GM20000 (cell line): ENCODE measurements at regions not wholly inside any gene's neighbourhood (a gene's known extent, or its start where the extent isn't known, plus 50 kb on each side); places are given as distances from the start of the nearest gene placed in this dataset.

Experiments used
- DNase-seq: peaks from one replicate; pipeline ENCODE4 v3.0.0; 2012; ENCODE audit warnings: low spot score
- TF ChIP-seq, protein P1 (sequence below): IDR thresholded peaks from 2 replicates; pipeline ENCODE4 v1.5.1; 2012; ENCODE audit warnings: mild to moderate bottlenecking, control low read depth; ENCODE audit errors: extremely low read depth, missing control alignments

DNA sequence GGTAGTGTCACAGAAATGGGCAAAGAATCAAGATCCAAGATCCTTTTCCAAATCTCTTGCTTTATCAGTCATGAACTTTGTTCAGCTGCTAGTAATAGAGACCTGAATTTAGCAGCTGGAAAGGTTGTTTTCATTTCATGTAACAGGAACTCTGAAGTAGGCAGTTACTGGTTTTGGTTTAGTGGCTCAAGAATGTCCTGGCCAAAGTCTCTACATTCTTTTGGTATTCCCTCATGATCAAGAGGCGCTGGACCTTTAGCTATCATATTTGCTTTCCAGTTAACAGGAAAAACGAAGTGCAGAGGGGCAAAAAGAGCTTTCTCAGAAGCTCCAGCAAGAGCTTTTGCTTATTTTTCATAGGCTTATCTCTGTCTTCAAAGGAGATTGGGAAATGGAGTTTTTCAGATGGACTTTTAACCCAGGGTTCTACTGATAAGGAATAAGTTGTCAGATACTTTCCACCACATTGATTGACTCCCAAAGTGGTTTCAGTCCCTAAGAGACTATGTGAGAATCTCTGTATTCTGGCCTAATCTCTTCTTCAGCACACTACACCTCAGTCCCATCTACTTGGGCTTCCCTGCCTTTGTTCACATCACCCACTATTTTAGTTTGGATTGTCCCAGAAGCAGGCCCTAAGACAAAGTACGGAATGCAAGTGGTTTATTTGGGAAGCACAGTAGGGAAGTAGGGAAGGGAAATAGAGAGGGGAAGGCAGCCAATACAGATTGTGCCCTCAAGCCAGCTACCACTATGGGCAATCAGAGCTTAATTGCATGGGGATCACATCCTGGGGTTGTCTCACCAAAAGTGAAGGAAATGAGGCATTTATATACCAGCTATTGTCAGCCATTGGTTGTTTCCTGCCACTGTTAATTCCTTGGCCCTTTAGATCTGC lies 359.3 kb downstream of the LRRC70 start:
- TF ChIP-seq, protein P1, sequence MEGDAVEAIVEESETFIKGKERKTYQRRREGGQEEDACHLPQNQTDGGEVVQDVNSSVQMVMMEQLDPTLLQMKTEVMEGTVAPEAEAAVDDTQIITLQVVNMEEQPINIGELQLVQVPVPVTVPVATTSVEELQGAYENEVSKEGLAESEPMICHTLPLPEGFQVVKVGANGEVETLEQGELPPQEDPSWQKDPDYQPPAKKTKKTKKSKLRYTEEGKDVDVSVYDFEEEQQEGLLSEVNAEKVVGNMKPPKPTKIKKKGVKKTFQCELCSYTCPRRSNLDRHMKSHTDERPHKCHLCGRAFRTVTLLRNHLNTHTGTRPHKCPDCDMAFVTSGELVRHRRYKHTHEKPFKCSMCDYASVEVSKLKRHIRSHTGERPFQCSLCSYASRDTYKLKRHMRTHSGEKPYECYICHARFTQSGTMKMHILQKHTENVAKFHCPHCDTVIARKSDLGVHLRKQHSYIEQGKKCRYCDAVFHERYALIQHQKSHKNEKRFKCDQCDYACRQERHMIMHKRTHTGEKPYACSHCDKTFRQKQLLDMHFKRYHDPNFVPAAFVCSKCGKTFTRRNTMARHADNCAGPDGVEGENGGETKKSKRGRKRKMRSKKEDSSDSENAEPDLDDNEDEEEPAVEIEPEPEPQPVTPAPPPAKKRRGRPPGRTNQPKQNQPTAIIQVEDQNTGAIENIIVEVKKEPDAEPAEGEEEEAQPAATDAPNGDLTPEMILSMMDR, result no peak
- no peak for DNase-seq

DNA sequence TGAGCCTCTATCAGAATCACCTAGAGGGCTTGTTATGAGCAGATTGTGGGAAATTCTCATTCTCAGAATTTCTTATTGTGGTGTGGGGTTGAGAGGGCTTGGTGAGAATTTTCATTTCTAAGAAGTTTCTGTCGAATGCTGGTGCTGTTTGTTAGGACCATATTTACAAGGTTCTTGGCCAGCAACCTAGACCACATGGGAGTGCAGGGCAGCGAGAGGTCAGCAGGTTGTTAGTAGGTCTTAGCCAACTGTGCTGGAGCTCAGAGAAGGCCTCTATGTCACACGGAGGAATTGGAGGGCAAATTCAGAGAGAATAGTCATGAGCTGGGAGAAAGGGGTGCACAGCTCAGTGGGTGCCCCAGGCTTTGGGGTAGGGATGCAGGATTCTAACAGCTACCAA lies 357.0 kb downstream of the LRRC70 start:
- no peak for DNase-seq
- TF ChIP-seq, protein P1, result no peak

DNA sequence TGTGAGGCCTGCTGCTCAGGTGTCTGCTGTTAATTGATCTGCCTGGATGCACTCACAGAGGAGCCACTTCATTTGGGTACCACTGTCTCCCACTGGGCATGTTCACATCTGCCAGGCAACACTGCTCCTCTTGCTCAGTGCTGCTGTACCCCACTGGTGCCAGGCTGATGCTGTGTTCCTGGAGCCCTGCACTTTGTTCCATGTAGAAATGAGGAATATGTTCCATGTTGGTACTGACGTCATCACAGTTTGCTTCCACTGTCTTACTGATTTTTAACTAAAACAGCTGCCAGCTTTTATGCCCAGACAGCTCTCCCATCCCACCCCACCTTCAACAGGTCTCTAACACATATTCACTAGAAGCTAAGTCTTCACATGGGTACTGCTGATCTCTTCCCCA lies 355.7 kb downstream of the LRRC70 start:
- no peak for DNase-seq
- TF ChIP-seq, protein P1, result no peak

DNA sequence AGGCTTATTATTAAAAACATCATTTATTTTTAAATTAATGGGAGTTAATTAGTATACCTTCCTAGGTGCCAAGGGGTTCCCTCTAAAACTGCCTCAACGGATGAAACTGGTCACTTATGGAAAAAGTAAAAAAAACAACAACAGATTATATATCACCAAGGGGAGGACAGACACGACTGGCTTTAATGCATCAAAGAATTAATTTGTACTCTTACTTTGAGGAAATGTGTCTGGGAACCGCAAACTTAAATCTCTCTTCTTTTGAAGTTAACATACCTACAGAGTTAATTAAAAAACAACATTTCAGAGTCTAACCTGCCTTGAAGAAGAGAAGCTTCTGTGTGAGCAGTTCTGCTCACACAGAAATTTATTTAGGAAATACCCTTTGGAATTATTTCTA lies 354.6 kb downstream of the LRRC70 start:
- TF ChIP-seq, protein P1, result no peak
- DNase-seq, result no peak

DNA sequence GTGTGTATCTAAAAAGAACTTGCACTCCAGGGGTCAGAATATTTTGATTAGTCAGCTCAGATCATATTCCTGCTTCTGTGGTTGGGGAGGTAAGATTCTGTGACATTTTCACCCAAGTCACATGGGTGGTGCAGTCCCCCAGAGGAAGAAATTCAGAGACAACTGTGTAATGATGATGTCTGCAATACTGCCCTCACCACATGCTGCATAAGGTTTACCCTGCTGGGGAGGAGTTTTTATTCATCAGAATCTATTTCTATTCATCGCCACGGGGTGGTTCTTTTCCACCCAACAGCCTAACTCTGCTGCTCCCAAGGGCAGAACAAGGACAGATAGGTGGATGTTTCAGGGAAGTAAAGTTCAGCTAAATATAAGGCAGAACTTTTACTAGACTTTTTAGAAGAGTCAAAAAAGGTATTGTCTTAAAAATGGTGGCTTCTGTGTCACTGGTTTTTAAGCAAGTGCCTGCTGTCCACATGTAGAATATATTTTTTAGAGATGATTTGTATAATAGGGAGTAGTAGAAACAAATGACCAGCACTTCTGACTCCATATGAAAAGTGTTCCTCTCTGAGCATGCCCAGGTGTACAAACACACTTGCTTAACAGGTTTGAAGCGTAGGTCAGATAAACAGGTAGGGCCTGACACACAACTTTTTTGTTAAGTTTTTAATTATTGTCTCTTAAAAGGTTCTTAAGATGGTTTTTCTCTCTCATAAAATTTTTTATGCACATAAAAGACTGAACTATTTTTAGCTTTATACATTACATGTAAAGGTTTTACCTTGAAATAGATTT lies 352.7 kb downstream of the LRRC70 start:
- TF ChIP-seq, protein P1, result no peak
- no peak for DNase-seq

DNA sequence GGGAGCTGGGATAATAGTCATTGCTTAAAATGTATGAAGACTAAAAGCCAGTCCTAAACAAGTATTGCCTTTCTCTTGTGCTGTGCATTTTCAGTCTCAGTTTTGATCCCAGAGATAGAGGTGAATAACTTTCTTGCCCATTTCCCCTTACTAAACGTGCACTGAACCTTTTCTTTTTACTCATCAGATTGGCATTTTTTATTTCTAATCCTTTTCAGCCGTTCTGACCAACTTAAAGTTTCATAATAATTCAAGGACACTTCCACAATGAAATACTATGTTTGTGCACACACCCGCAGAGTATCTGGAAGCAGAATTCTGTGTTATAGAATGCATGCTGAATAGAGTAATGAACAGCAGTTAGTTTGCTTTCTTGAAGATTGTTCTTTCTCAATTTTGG lies 343.6 kb downstream of the LRRC70 start:
- TF ChIP-seq, protein P1, result no peak
- DNase-seq, result no peak

DNA sequence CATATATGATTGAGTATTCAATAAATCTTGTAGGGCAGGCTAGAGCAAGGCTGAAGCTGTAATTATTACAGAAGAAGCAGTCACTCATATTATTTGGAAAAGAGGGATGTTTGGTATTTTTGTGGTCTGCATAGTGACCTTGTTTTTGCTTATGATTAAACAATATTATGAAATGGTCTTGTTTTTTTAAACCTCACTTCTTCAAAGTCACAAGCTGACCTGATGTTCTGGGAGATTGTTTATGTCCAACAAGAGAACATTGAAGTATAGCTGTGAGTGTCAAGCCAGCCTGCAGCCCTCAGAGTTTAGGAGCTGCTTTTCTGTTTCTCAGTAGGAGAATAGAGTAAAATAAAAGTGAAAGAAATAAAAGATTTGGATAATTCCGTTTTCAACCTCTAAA lies 342.2 kb downstream of the LRRC70 start:
- DNase-seq, result no peak
- TF ChIP-seq, protein P1, result no peak
